Testis (tissue), 2 donors: ENCODE measurements at regions not wholly inside any gene's neighbourhood (a gene's known extent, or its start where the extent isn't known, plus 50 kb on each side); places are given as distances from the start of the nearest gene placed in this dataset.

Source experiments
- CTCF ChIP-seq, 3 experiments: fragments of 450-650 bp in 2 of 3; fragments of 200-600 bp in 1 of 3; sonication (generic) in 1 of 3; IDR thresholded peaks; one replicate each; pipeline ENCODE4 v1.5.1; 2016 to 2019; ENCODE audit warnings: antibody characterized with exemption in 3 of 3, mild to moderate bottlenecking in 2 of 3, moderate library complexity in 1 of 3
- POLR2A ChIP-seq: fragments of 450-650 bp; IDR thresholded peaks from one replicate; pipeline ENCODE4 v1.6.1; 2017; ENCODE audit warnings: antibody characterized with exemption, mild to moderate bottlenecking, moderate library complexity

DNA sequence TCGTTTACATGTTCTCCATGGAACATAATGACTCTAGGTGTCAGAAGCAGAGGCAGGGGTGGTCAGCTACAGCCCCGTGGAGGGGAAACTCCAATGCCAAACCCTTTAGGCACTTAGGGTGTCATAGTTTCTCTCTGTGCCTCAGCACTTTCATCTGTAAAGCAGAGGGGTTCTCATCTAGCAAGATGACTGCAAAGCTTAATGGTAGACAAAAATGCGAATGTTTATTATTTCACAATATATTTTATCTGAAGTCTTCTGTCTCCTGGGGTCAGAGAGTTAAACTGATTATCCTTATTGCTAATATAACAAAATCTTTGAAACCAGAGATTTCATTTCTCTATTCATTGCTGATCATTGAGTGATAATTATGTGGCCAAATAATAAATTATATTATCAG, 522.5 kb downstream of the TSN start:
- TF ChIP-seq CTCF (IDR thresholded peaks at IDR 0.05) (no peak), POLR2A (no peak)
